Vagina (tissue), 2 donors: ENCODE measurements at regions not wholly inside any gene's neighbourhood (a gene's known extent, or its start where the extent isn't known, plus 50 kb on each side); places are given as distances from the start of the nearest gene placed in this dataset.

Experiments used
- POLR2A ChIP-seq, 2 donors: fragments of 450-650 bp; IDR thresholded peaks; one replicate each; pipeline ENCODE4 v1.6.1; 2017; ENCODE audit warnings: antibody characterized with exemption in 2 of 2, mild to moderate bottlenecking in 2 of 2, moderate library complexity in 2 of 2
- POLR2AphosphoS5 ChIP-seq, 2 donors: sonication (generic); formaldehyde crosslinking; IDR thresholded peaks; one replicate each; pipeline ENCODE4 v1.9.0; 2017; ENCODE audit warnings: antibody characterized with exemption in 2 of 2, mild to moderate bottlenecking in 2 of 2, low read depth in 1 of 2; ENCODE audit not compliant: insufficient read depth in 1 of 2
- TF ChIP-seq, protein P1 (sequence below), 3 experiments: fragments of 450-650 bp in 2 of 3; fragments of 200-600 bp in 1 of 3; sonication (generic) in 1 of 3; IDR thresholded peaks; one replicate each; pipeline ENCODE4 v1.5.1; 2017 to 2019; ENCODE audit warnings: antibody characterized with exemption in 3 of 3, mild to moderate bottlenecking in 2 of 3, moderate library complexity in 2 of 3

DNA sequence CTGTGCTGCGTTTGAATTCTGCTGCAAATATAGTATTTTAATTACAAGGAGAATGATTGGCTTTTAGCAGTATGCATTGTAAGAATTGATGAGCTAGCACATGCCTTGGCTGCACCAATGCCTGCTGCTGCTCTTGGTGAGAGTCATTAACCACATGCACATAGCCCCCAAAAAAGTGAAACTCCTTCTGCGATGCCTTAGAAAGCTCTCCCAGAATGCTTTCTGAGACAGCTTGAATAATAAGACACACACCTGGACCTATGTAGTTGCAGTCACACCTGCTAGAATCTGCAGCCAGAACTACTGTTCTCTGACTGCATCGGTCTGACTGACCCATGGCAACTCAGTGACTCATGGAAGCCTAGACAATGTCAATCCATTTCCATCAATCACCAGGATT is 170.1 kb upstream of the DDX18 start:
- TF ChIP-seq, protein P1, sequence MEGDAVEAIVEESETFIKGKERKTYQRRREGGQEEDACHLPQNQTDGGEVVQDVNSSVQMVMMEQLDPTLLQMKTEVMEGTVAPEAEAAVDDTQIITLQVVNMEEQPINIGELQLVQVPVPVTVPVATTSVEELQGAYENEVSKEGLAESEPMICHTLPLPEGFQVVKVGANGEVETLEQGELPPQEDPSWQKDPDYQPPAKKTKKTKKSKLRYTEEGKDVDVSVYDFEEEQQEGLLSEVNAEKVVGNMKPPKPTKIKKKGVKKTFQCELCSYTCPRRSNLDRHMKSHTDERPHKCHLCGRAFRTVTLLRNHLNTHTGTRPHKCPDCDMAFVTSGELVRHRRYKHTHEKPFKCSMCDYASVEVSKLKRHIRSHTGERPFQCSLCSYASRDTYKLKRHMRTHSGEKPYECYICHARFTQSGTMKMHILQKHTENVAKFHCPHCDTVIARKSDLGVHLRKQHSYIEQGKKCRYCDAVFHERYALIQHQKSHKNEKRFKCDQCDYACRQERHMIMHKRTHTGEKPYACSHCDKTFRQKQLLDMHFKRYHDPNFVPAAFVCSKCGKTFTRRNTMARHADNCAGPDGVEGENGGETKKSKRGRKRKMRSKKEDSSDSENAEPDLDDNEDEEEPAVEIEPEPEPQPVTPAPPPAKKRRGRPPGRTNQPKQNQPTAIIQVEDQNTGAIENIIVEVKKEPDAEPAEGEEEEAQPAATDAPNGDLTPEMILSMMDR (IDR thresholded peaks at IDR 0.05) = no peak
- TF ChIP-seq POLR2AphosphoS5 (IDR thresholded peaks at IDR 0.05; ENCODE audit: insufficient read depth in 1 of 2, low read depth in 1 of 2) (no peak), POLR2A (IDR thresholded peaks at IDR 0.05) (no peak)
